AG04450 (cell line): ENCODE measurements at regions not wholly inside any gene's neighbourhood (a gene's known extent, or its start where the extent isn't known, plus 50 kb on each side); places are given as distances from the start of the nearest gene placed in this dataset.

Source experiments
- CTCF ChIA-PET: fragments of 300-600, 350-600 bp; formaldehyde crosslinking; extraction: SDS; loops from one replicate; lab custom pipeline; 2022; ENCODE audit warnings: antibody characterized with exemption, inconsistent platforms; lab: Charles Lee
- POLR2A ChIA-PET: fragments of 350-600 bp; formaldehyde crosslinking; extraction: SDS; loops from one replicate; lab custom pipeline; 2021; ENCODE audit warnings: antibody characterized with exemption, inconsistent platforms; lab: Yijun Ruan, JAX
- DNase-seq: peaks from one replicate; pipeline ENCODE4 v3.0.0-alpha.2; 2011; ENCODE audit warnings: low read depth, low spot score
- H3K27ac ChIP-seq: one replicate; pipeline ENCODE4 v1.5.1; 2012; ENCODE audit warnings: low read depth, low read length, control low read depth
- H3K27me3 ChIP-seq: one replicate; pipeline ENCODE4 v1.6.0; 2012; ENCODE audit warnings: low read length; ENCODE audit not compliant: control insufficient read depth, insufficient read depth
- H3K4me3 ChIP-seq: 2 replicates; pipeline ENCODE4 v1.5.1; 2011; ENCODE audit warnings: mild to moderate bottlenecking, low read depth, low read length, control low read depth
- H3K9me3 ChIP-seq: 2 replicates; pipeline ENCODE4 v1.5.1; 2012; ENCODE audit warnings: low read length; ENCODE audit not compliant: control insufficient read depth, insufficient read depth
- CTCF ChIP-seq: IDR thresholded peaks from 2 replicates; pipeline ENCODE4 v1.5.1; 2011; ENCODE audit warnings: low read depth, low read length, control low read depth, inconsistent platforms

- no peak for DNase-seq
- ChIA-PET CTCF (no interaction called here), POLR2A (no interaction called here)
- Histone ChIP-seq H3K27ac (no peak overlapping the region), H3K9me3 (no peaks in the 10 kb centered on the region), H3K4me3 (no peak overlapping the region), H3K27me3 (no peaks in the 10 kb centered on the region)
- no peak for TF ChIP-seq CTCF
Measured at GRCh38 chr2:83602753-83603152, 856.3 kb downstream of the SUCLG1 start.

GRCh38 chr2:83596592-83597282 lies 862.3 kb downstream of the SUCLG1 start:
- POLR2A ChIA-PET: no interaction called here
- Histone ChIP-seq H3K27me3 (no peaks in the 10 kb centered on the region), H3K9me3 (no peaks in the 10 kb centered on the region), H3K27ac (no peak overlapping the region), H3K4me3 (no peak overlapping the region)
- CTCF ChIA-PET: no interaction called here
- no peak for TF ChIP-seq CTCF
- no peak for DNase-seq

- Histone ChIP-seq H3K9me3 (no peaks in the 10 kb centered on the region), H3K27ac (no peak overlapping the region), H3K27me3 (no peaks in the 10 kb centered on the region), H3K4me3 (no peak overlapping the region)
- ChIA-PET CTCF (no interaction called here), POLR2A (no interaction called here)
- TF ChIP-seq CTCF: no peak
- no peak for DNase-seq
Measured at GRCh38 chr2:83595926-83596325, 863.2 kb downstream of the SUCLG1 start.

GRCh38 chr2:83595121-83595690 lies 863.9 kb downstream of the SUCLG1 start:
- TF ChIP-seq CTCF: no peak
- DNase-seq: no peak
- CTCF ChIA-PET: no interaction called here
- Histone ChIP-seq H3K27me3 (no peaks in the 10 kb centered on the region), H3K27ac (no peak overlapping the region), H3K4me3 (no peak overlapping the region), H3K9me3 (no peaks in the 10 kb centered on the region)
- POLR2A ChIA-PET: no interaction called here

- no peak for TF ChIP-seq CTCF
- no peaks in the 10 kb centered on the region for H3K27me3 ChIP-seq
- H3K4me3 ChIP-seq: no peak overlapping the region
- POLR2A ChIA-PET: no interaction called here
- H3K27ac ChIP-seq: no peak overlapping the region
- no peak for DNase-seq
- CTCF ChIA-PET: no interaction called here
- H3K9me3 ChIP-seq: no peaks in the 10 kb centered on the region
Measured at GRCh38 chr2:83594241-83595120, 864.6 kb downstream of the SUCLG1 start.
